ENCODE measurements at regions not wholly inside any gene's neighbourhood (a gene's known extent, or its start where the extent isn't known, plus 50 kb on each side); places are given as distances from the start of the nearest gene placed in this dataset.
"Not testable (repeated sequence)": the region's sequence is repeated elsewhere in the genome, so short reads cannot be mapped to it uniquely, and the experiment has no call there.

- not testable (repeated sequence) for DNase-seq
These were observed 121.8 kb downstream of the FSCB start for GRCh38 chr14:44385296-44385695.

- DNase-seq = not testable (repeated sequence)
These were observed 122.3 kb downstream of the FSCB start for GRCh38 chr14:44384601-44385293.

- no peak for DNase-seq
These were observed 123.0 kb downstream of the FSCB start for GRCh38 chr14:44384093-44384492.

- DNase-seq = no peak
These were observed 123.4 kb downstream of the FSCB start for GRCh38 chr14:44383636-44384035.

GRCh38 chr14:44379292-44379977 lies 127.6 kb downstream of the FSCB start:
- no peak for DNase-seq

- DNase-seq = no peak
These were observed 132.2 kb downstream of the FSCB start for GRCh38 chr14:44374906-44375305.

- no peak for DNase-seq
These were observed 134.1 kb downstream of the FSCB start for GRCh38 chr14:44372807-44373489.

GRCh38 chr14:44372231-44372630 lies 134.9 kb downstream of the FSCB start:
- no peak for DNase-seq

- DNase-seq = no peak
These were observed 136.4 kb downstream of the FSCB start for GRCh38 chr14:44370727-44371126.

GRCh38 chr14:44369401-44370123 lies 137.5 kb downstream of the FSCB start:
- DNase-seq = no peak

GRCh38 chr14:44361083-44361482 lies 146.0 kb downstream of the FSCB start:
- DNase-seq = no peak

- DNase-seq = no peak
These were observed 153.3 kb downstream of the FSCB start for GRCh38 chr14:44353805-44354204.

GRCh38 chr14:44352201-44352600 lies 154.9 kb downstream of the FSCB start:
- DNase-seq = no peak

- no peak for DNase-seq
These were observed 159.8 kb downstream of the FSCB start for GRCh38 chr14:44347316-44347715.

GRCh38 chr14:44341116-44341515 lies 166.0 kb downstream of the FSCB start:
- DNase-seq = no peak

- DNase-seq = no peak
These were observed 167.2 kb downstream of the FSCB start for GRCh38 chr14:44339862-44340261.

- DNase-seq = no peak
These were observed 167.9 kb downstream of the FSCB start for GRCh38 chr14:44339231-44339630.

GRCh38 chr14:44317441-44317746 lies 189.7 kb downstream of the FSCB start:
- DNase-seq = no peak

GRCh38 chr14:44316647-44317440 lies 190.2 kb downstream of the FSCB start:
- no peak for DNase-seq

- DNase-seq = no peak
These were observed 197.8 kb downstream of the FSCB start for GRCh38 chr14:44309331-44309730.

- no peak for DNase-seq
These were observed 206.2 kb downstream of the FSCB start for GRCh38 chr14:44300916-44301315.

GRCh38 chr14:44297437-44297836 lies 209.6 kb downstream of the FSCB start:
- DNase-seq = peak; percentile 18
